GM19238 (cell line): ENCODE measurements at regions not wholly inside any gene's neighbourhood (a gene's known extent, or its start where the extent isn't known, plus 50 kb on each side); places are given as distances from the start of the nearest gene placed in this dataset.

Experiments
- DNase-seq: peaks from one replicate; pipeline ENCODE4 v3.0.0; 2011; ENCODE audit warnings: low spot score; ENCODE audit not compliant: insufficient read length

- DNase-seq, result no peak
Observed at GRCh38 chr5:77157732-77158532, 52.5 kb upstream of the PDE8B start.

DNA sequence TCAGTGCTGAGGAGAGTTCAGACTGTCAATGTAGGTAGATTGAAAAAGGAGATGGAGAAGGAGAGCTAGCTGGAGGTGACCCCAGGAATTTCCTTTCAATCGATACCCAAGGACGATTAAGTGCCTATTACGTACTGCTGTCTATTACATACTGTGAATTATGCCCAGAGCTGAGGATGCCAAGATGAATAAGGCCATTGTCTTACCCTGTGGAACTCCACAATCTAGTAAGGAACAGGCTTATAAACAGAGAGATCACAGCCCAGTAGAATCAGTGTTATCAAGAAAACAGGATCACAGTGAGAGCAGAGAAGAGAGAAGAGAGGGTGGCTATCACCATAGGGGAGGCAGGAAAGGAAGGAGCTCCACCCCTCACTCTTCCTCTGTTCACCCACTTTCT is 54.1 kb upstream of the PDE8B start:
- DNase-seq, result no peak

GRCh38 chr5:77155179-77155785 is 55.2 kb upstream of the PDE8B start:
- no peak for DNase-seq

GRCh38 chr5:77152441-77152840 is 58.0 kb upstream of the PDE8B start:
- no peak for DNase-seq

- DNase-seq, result no peak
Observed at GRCh38 chr5:77151501-77151900, 59.0 kb upstream of the PDE8B start.

GRCh38 chr5:77146896-77147295 is 59.8 kb upstream of the ZBED3 start:
- no peak for DNase-seq

DNA sequence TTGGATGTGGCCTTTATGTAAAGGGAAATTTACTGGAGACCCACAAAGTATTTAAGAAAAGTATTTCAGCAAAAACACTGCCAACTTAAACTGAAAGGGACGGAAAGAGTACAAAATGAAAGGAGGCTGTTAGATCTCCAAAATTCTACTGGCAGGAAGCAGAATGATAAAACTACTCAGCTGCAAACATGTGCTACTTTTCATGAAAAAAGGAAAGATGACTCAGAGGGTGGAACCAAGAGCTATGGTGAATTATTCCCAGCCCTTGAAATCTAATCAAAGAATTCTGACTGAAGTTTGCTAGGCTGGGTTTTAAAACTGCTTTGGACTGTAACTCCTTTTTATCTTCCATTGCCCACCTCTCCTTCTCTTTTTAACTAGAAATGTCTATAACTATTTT is 58.6 kb upstream of the ZBED3 start:
- no peak for DNase-seq

GRCh38 chr5:77144837-77145139 is 57.7 kb upstream of the ZBED3 start:
- DNase-seq, result no peak

DNA sequence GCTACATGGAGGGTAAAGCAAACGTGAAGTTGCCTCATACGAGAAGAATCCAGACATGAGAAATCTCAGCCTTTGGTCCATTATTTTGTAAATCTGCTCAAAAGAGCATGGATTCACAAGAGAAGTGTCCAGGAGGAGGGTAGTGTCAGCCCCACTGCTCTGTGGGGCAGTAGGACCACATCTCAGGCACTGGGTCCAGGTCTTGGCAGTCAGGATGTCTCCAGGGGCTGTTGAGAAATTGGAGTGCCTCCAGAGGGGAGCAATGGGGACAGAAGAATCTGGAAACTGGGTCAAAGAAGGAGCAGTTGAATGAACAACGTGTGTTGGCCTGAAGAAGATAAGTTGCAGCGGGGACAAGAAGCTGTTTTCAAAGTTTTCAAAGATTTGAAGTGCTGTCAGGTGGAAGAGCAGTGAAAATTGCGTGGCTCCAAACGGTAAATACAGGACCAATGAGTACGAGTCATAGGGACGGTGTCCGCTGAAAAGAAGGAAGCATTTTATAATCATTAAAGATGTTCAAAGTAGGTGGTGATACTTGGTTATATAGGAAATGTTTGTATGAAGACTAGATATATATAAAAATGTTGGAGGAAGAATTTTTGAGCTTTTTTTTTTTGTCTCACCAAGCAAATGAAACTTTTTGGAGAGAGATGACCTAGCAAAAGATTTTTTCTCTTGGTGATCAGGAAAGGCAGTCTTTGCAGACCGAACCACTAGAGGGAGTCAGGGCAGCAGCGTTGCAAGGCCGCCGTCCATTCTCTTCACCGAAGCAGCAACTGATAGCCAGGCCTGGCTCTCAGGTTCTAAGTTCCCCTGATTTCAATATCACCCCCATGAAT is 57.1 kb upstream of the ZBED3 start:
- DNase-seq, result peak; percentile 33

DNA sequence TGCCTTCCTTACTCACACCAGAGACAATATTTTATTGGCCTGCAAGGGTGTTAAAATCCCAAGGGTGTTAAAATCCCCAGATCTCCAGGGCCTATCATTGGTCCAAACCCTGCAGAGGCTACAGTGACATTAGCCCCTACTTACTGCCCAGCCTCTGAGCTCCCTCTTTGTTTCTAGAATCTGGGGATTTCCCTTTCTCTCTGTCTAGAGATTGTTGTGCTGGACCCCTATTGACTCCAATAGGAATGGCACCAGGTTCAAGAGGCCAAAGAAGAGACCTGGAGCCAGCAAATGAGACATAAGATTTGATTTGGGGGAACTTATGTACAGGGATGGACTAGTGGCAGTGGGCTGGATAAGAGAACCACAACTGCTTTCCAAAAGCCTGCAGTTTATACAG is 53.3 kb upstream of the ZBED3 start:
- DNase-seq, result no peak

- no peak for DNase-seq
Observed at GRCh38 chr5:77139001-77139400, 51.9 kb upstream of the ZBED3 start.
